ENCODE measurements at regions not wholly inside any gene's neighbourhood (a gene's known extent, or its start where the extent isn't known, plus 50 kb on each side); places are given as distances from the start of the nearest gene placed in this dataset.

- Histone ChIP-seq H3K4me3 (no peak overlapping the region), H3K27me3 (no peaks in the 10 kb centered on the region), H3K9me3 (no peaks in the 10 kb centered on the region), H3K27ac (no peak overlapping the region), H3K4me1 (no peaks in the 10 kb centered on the region), H3K36me3 (no peaks in the 10 kb centered on the region)
- no peak for DNase-seq
- intact Hi-C loops (cut with DNase I; ENCODE audit: low total_unique reads): no loop called here
- TF ChIP-seq EP300 (IDR thresholded peaks at IDR 0.05) (no peak), POLR2A (IDR thresholded peaks at IDR 0.05) (no peak), POLR2AphosphoS5 (IDR thresholded peaks at IDR 0.05) (no peak), CTCF (IDR thresholded peaks at IDR 0.05) (no peak)
- 86 to 92% (median 88%) methylated on average over 4 of the region's 4 CpGs for WGBS, 5 donors
Measured at GRCh38 chr16:65662256-65662655, 540.4 kb upstream of the CDH11 start.

GRCh38 chr16:65661558-65661957 is 539.7 kb upstream of the CDH11 start:
- TF ChIP-seq CTCF (IDR thresholded peaks at IDR 0.05) (no peak), EP300 (IDR thresholded peaks at IDR 0.05) (no peak)
- Histone ChIP-seq H3K36me3 (no peaks in the 10 kb centered on the region), H3K27ac (no peak overlapping the region), H3K9me3 (no peaks in the 10 kb centered on the region), H3K4me1 (no peaks in the 10 kb centered on the region), H3K27me3 (peaks cover 0 to 1% (median 0%) of the 10 kb centered on the region in 3 donors), H3K4me3 (no peak overlapping the region)
- intact Hi-C loops (cut with DNase I; ENCODE audit: low total_unique reads): no loop called here
- 71 to 87% (median 77%) methylated on average over 5 of the region's 5 CpGs for WGBS, 5 donors
- no peak for DNase-seq

- Histone ChIP-seq H3K4me1 (no peaks in the 10 kb centered on the region), H3K9me3 (no peaks in the 10 kb centered on the region), H3K27me3 (peaks cover 0 to 5% (median 0%) of the 10 kb centered on the region in 3 donors), H3K27ac (no peak overlapping the region), H3K36me3 (no peaks in the 10 kb centered on the region), H3K4me3 (no peak overlapping the region)
- intact Hi-C loops (cut with DNase I; ENCODE audit: low total_unique reads): no loop called here
- 67 to 84% (median 74%) methylated on average over 5 of the region's 5 CpGs for WGBS, 5 donors
- no peak for TF ChIP-seq CTCF (IDR thresholded peaks at IDR 0.05)
- no peak for TF ChIP-seq POLR2AphosphoS5 (IDR thresholded peaks at IDR 0.05)
- TF ChIP-seq EP300 (IDR thresholded peaks at IDR 0.05): no peak
- no peak for TF ChIP-seq POLR2A (IDR thresholded peaks at IDR 0.05)
- DNase-seq: no peak
Measured at GRCh38 chr16:65660390-65660789, 538.5 kb upstream of the CDH11 start.

- Histone ChIP-seq H3K27me3 (peaks cover 0 to 5% (median 0%) of the 10 kb centered on the region in 3 donors), H3K27ac (no peak overlapping the region), H3K4me3 (no peak overlapping the region), H3K9me3 (no peaks in the 10 kb centered on the region), H3K36me3 (no peaks in the 10 kb centered on the region), H3K4me1 (no peaks in the 10 kb centered on the region)
- no peak for DNase-seq
- intact Hi-C loops (cut with DNase I; ENCODE audit: low total_unique reads): no loop called here
- 76 to 89% (median 84%) methylated on average over 7 of the region's 7 CpGs for WGBS, 5 donors
- TF ChIP-seq CTCF (IDR thresholded peaks at IDR 0.05): no peak
Measured at GRCh38 chr16:65659758-65660157, 537.9 kb upstream of the CDH11 start.

- Histone ChIP-seq H3K27me3 (peaks cover 0 to 5% (median 0%) of the 10 kb centered on the region in 3 donors), H3K27ac (no peak overlapping the region), H3K9me3 (no peaks in the 10 kb centered on the region), H3K36me3 (no peaks in the 10 kb centered on the region), H3K4me1 (no peaks in the 10 kb centered on the region), H3K4me3 (no peak overlapping the region)
- 63 to 82% (median 75%) methylated on average over 2 of the region's 2 CpGs for WGBS, 5 donors
- intact Hi-C loops (cut with DNase I; ENCODE audit: low total_unique reads): no loop called here
- no peak for TF ChIP-seq CTCF (IDR thresholded peaks at IDR 0.05)
- no peak for TF ChIP-seq EP300 (IDR thresholded peaks at IDR 0.05)
- TF ChIP-seq POLR2AphosphoS5 (IDR thresholded peaks at IDR 0.05): no peak
- no peak for TF ChIP-seq POLR2A (IDR thresholded peaks at IDR 0.05)
- no peak for DNase-seq
Measured at GRCh38 chr16:65658787-65659220, 536.9 kb upstream of the CDH11 start.
